ENCODE measurements at regions not wholly inside any gene's neighbourhood (a gene's known extent, or its start where the extent isn't known, plus 50 kb on each side); places are given as distances from the start of the nearest gene placed in this dataset.

GRCh38 chr2:78061732-78062131 lies 539.6 kb upstream of the LRRTM4 start:
- DNase-seq: no peak
- Mint-ChIP-seq H3K27me3 (no peaks in the 10 kb centered on the region), H3K27ac (no peak overlapping the region), H3K4me3 (no peak overlapping the region), H3K36me3 (no peaks in the 10 kb centered on the region), H3K9me3 (peaks cover 14% of the 10 kb centered on the region), H3K4me1 (no peaks in the 10 kb centered on the region)
- CTCF ChIA-PET: no interaction called here

GRCh38 chr2:78063246-78064020 lies 541.3 kb upstream of the LRRTM4 start:
- DNase-seq: no peak
- Mint-ChIP-seq H3K9me3 (peaks cover 14% of the 10 kb centered on the region), H3K4me1 (no peaks in the 10 kb centered on the region), H3K27ac (no peak overlapping the region), H3K36me3 (no peaks in the 10 kb centered on the region), H3K27me3 (no peaks in the 10 kb centered on the region), H3K4me3 (no peak overlapping the region)
- CTCF ChIA-PET: no interaction called here

- Mint-ChIP-seq H3K4me1 (no peaks in the 10 kb centered on the region), H3K27ac (no peak overlapping the region), H3K36me3 (no peaks in the 10 kb centered on the region), H3K27me3 (no peaks in the 10 kb centered on the region), H3K9me3 (peaks cover 6% of the 10 kb centered on the region), H3K4me3 (no peak overlapping the region)
- CTCF ChIA-PET: no interaction called here
- no peak for DNase-seq
Measured at GRCh38 chr2:78065366-78065765, 543.2 kb upstream of the LRRTM4 start.

GRCh38 chr2:78068808-78069207 lies 546.6 kb upstream of the LRRTM4 start:
- Mint-ChIP-seq H3K4me3 (no peak overlapping the region), H3K27ac (no peak overlapping the region), H3K9me3 (peaks cover 3% of the 10 kb centered on the region), H3K4me1 (no peaks in the 10 kb centered on the region), H3K36me3 (no peaks in the 10 kb centered on the region), H3K27me3 (no peaks in the 10 kb centered on the region)
- no peak for DNase-seq
- CTCF ChIA-PET: no interaction called here

GRCh38 chr2:78070693-78071092 lies 548.5 kb upstream of the LRRTM4 start:
- H3K27me3 Mint-ChIP-seq: no peaks in the 10 kb centered on the region
- no peaks in the 10 kb centered on the region for H3K4me1 Mint-ChIP-seq
- no peak for DNase-seq
- H3K9me3 Mint-ChIP-seq: peaks cover 13% of the 10 kb centered on the region
- CTCF ChIA-PET: no interaction called here
- no peaks in the 10 kb centered on the region for H3K36me3 Mint-ChIP-seq
- no peak overlapping the region for H3K4me3 Mint-ChIP-seq
- no peak overlapping the region for H3K27ac Mint-ChIP-seq

GRCh38 chr2:78077633-78078032 lies 555.5 kb upstream of the LRRTM4 start:
- Mint-ChIP-seq H3K36me3 (no peaks in the 10 kb centered on the region), H3K4me3 (no peak overlapping the region), H3K9me3 (peaks cover 26% of the 10 kb centered on the region), H3K27me3 (no peaks in the 10 kb centered on the region), H3K4me1 (no peaks in the 10 kb centered on the region), H3K27ac (no peak overlapping the region)
- DNase-seq: no peak
- CTCF ChIA-PET: no interaction called here

- no peaks in the 10 kb centered on the region for H3K36me3 Mint-ChIP-seq
- peaks cover 24% of the 10 kb centered on the region for H3K9me3 Mint-ChIP-seq
- H3K4me1 Mint-ChIP-seq: no peaks in the 10 kb centered on the region
- CTCF ChIA-PET: no interaction called here
- no peak for DNase-seq
- no peaks in the 10 kb centered on the region for H3K27me3 Mint-ChIP-seq
- H3K27ac Mint-ChIP-seq: no peak overlapping the region
- H3K4me3 Mint-ChIP-seq: no peak overlapping the region
Measured at GRCh38 chr2:78082555-78082954, 560.4 kb upstream of the LRRTM4 start.

- DNase-seq: no peak
- no peak overlapping the region for H3K4me3 Mint-ChIP-seq
- no peaks in the 10 kb centered on the region for H3K27me3 Mint-ChIP-seq
- no peaks in the 10 kb centered on the region for H3K36me3 Mint-ChIP-seq
- no peaks in the 10 kb centered on the region for H3K4me1 Mint-ChIP-seq
- CTCF ChIA-PET: no interaction called here
- no peak overlapping the region for H3K27ac Mint-ChIP-seq
- H3K9me3 Mint-ChIP-seq: peaks cover 4% of the 10 kb centered on the region
Measured at GRCh38 chr2:78093436-78093835, 571.3 kb upstream of the LRRTM4 start.

GRCh38 chr2:78109272-78109671 lies 587.1 kb upstream of the LRRTM4 start:
- no peaks in the 10 kb centered on the region for H3K36me3 Mint-ChIP-seq
- no peak for DNase-seq
- H3K4me3 Mint-ChIP-seq: no peak overlapping the region
- CTCF ChIA-PET: no interaction called here
- H3K4me1 Mint-ChIP-seq: no peaks in the 10 kb centered on the region
- H3K27ac Mint-ChIP-seq: no peak overlapping the region
- H3K27me3 Mint-ChIP-seq: no peaks in the 10 kb centered on the region
- H3K9me3 Mint-ChIP-seq: peaks cover 40% of the 10 kb centered on the region

GRCh38 chr2:78115291-78115690 lies 593.1 kb upstream of the LRRTM4 start:
- Mint-ChIP-seq H3K9me3 (peaks cover 28% of the 10 kb centered on the region), H3K4me1 (no peaks in the 10 kb centered on the region), H3K4me3 (no peak overlapping the region)

GRCh38 chr2:78118037-78118436 lies 595.9 kb upstream of the LRRTM4 start:
- CTCF ChIA-PET: no interaction called here
- no peak for DNase-seq
- H3K9me3 Mint-ChIP-seq: peaks cover 14% of the 10 kb centered on the region
- no peaks in the 10 kb centered on the region for H3K27me3 Mint-ChIP-seq
- H3K27ac Mint-ChIP-seq: no peak overlapping the region
- H3K4me3 Mint-ChIP-seq: no peak overlapping the region
- H3K36me3 Mint-ChIP-seq: no peaks in the 10 kb centered on the region
- no peaks in the 10 kb centered on the region for H3K4me1 Mint-ChIP-seq

More at GRCh38 chr2:78115291-78115690, 593.1 kb upstream of the LRRTM4 start:
- Mint-ChIP-seq H3K36me3 (no peaks in the 10 kb centered on the region), H3K27ac (no peak overlapping the region), H3K27me3 (no peaks in the 10 kb centered on the region)
- DNase-seq: no peak
- CTCF ChIA-PET: no interaction called here

GRCh38 chr2:78120275-78120674 lies 598.1 kb upstream of the LRRTM4 start:
- Mint-ChIP-seq H3K4me1 (no peaks in the 10 kb centered on the region), H3K27me3 (no peaks in the 10 kb centered on the region), H3K27ac (no peak overlapping the region), H3K9me3 (peaks cover 8% of the 10 kb centered on the region), H3K4me3 (no peak overlapping the region), H3K36me3 (no peaks in the 10 kb centered on the region)
- no peak for DNase-seq
- CTCF ChIA-PET: no interaction called here

- Mint-ChIP-seq H3K36me3 (no peaks in the 10 kb centered on the region), H3K4me3 (no peak overlapping the region), H3K27ac (no peak overlapping the region), H3K9me3 (no peaks in the 10 kb centered on the region), H3K27me3 (no peaks in the 10 kb centered on the region), H3K4me1 (no peaks in the 10 kb centered on the region)
- DNase-seq: no peak
- CTCF ChIA-PET: no interaction called here
Measured at GRCh38 chr2:78125042-78125441, 602.9 kb upstream of the LRRTM4 start.

GRCh38 chr2:78127424-78127823 lies 605.2 kb upstream of the LRRTM4 start:
- Mint-ChIP-seq H3K36me3 (no peaks in the 10 kb centered on the region), H3K27ac (no peak overlapping the region), H3K9me3 (peaks cover 3% of the 10 kb centered on the region), H3K4me1 (no peaks in the 10 kb centered on the region), H3K27me3 (no peaks in the 10 kb centered on the region), H3K4me3 (no peak overlapping the region)
- DNase-seq: no peak
- CTCF ChIA-PET: no interaction called here

GRCh38 chr2:78132391-78133370 lies 610.5 kb upstream of the LRRTM4 start:
- no peaks in the 10 kb centered on the region for H3K27me3 Mint-ChIP-seq
- CTCF ChIA-PET: no interaction called here
- no peaks in the 10 kb centered on the region for H3K4me1 Mint-ChIP-seq

More at GRCh38 chr2:78132391-78133370, 610.5 kb upstream of the LRRTM4 start:
- peaks cover 8% of the 10 kb centered on the region for H3K9me3 Mint-ChIP-seq
- no peak for DNase-seq
- H3K27ac Mint-ChIP-seq: no peak overlapping the region
- H3K4me3 Mint-ChIP-seq: no peak overlapping the region
- H3K36me3 Mint-ChIP-seq: no peaks in the 10 kb centered on the region

Measured in activated naive CD4-positive, alpha-beta T cell treated with anti-CD3 and anti-CD28 coated beads, Interleukin-2, amount 10 ng/mL, durations not matched to agents 7 days and 5 days (primary cell).